Fibroblast of villous mesenchyme (primary cell): ENCODE measurements at regions not wholly inside any gene's neighbourhood (a gene's known extent, or its start where the extent isn't known, plus 50 kb on each side); places are given as distances from the start of the nearest gene placed in this dataset.

Experiments
- DNase-seq: peaks from one replicate; pipeline ENCODE4 v3.0.0-alpha.2; 2010; ENCODE audit warnings: low read depth
- H3K4me3 ChIP-seq: 2 replicates; pipeline ENCODE4 v1.5.1; 2011; ENCODE audit warnings: low read depth, mild to moderate bottlenecking, low read length
- TF ChIP-seq, protein P1 (sequence below): IDR thresholded peaks from 2 replicates; pipeline ENCODE4 v1.5.1; 2012; ENCODE audit warnings: low read depth, mild to moderate bottlenecking, low read length; ENCODE audit not compliant: insufficient read depth

DNA sequence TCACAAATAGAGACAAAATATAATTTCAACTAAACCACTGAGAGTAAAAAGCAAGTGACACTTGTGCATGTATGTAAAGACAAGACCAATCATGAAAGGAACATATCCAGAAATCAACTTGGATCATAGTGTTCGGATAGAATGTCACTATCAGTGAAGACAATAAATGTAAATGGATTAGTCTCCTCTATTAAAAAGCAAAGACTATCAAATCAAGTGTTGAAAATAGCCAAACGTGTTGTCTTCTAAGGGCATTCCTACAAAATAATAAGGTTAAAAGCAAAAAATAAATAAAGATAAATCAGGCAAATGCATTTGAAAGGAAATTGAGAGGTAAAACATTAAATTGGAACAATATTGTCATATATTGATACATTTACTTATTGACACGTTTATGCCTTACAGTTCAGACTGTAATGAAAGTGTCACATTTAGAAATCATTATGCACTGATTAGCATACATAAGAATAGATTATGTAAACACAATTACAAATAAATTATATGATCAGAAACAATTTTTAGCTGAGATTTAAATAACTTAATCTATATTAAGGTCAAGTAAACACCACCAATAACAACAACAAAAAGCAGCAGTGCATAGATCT lies 1100.1 kb downstream of the BRD1 start:
- TF ChIP-seq, protein P1, sequence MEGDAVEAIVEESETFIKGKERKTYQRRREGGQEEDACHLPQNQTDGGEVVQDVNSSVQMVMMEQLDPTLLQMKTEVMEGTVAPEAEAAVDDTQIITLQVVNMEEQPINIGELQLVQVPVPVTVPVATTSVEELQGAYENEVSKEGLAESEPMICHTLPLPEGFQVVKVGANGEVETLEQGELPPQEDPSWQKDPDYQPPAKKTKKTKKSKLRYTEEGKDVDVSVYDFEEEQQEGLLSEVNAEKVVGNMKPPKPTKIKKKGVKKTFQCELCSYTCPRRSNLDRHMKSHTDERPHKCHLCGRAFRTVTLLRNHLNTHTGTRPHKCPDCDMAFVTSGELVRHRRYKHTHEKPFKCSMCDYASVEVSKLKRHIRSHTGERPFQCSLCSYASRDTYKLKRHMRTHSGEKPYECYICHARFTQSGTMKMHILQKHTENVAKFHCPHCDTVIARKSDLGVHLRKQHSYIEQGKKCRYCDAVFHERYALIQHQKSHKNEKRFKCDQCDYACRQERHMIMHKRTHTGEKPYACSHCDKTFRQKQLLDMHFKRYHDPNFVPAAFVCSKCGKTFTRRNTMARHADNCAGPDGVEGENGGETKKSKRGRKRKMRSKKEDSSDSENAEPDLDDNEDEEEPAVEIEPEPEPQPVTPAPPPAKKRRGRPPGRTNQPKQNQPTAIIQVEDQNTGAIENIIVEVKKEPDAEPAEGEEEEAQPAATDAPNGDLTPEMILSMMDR: no peak
- H3K4me3 ChIP-seq: no peak overlapping the region
- DNase-seq: no peak

DNA sequence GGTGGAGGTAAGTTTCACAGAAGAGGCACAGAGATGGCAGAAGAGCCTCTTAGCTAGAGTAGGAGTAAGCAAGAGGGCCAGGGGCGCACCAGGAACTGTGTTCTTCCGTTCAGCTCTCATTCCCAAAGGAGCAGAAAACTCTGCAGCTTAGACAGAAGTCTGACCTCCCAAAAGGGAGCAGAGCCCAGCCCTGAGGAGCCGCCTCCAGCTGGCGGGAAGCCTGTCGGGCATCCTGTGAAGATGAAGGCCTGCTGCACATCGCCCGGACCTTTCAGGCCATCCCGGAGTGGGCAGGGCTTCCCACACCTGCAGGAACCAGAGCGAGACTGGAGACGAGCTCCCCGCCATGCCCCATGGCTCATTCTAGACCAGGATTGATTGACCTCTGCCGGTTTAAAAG lies 1102.8 kb downstream of the BRD1 start:
- no peak for DNase-seq
- no peak overlapping the region for H3K4me3 ChIP-seq
- TF ChIP-seq, protein P1: no peak

GRCh38 chr22:48722661-48723060 lies 1105.0 kb downstream of the BRD1 start:
- TF ChIP-seq, protein P1: no peak
- DNase-seq: no peak
- no peak overlapping the region for H3K4me3 ChIP-seq

DNA sequence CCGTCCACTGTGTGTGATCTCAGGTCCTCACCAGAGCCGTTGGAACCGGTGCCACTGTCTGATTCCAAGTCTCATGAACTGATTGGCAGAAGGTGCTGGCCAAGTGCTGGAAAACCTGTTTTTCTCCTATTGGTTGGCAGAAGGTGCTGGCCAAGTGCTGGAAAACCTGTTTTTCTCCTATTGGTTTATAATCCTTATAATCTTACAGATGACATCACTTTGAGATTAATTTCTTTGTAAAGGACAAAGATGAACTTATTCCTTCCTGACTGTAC lies 1106.3 kb downstream of the BRD1 start:
- TF ChIP-seq, protein P1: no peak
- no peak overlapping the region for H3K4me3 ChIP-seq
- DNase-seq: no peak

DNA sequence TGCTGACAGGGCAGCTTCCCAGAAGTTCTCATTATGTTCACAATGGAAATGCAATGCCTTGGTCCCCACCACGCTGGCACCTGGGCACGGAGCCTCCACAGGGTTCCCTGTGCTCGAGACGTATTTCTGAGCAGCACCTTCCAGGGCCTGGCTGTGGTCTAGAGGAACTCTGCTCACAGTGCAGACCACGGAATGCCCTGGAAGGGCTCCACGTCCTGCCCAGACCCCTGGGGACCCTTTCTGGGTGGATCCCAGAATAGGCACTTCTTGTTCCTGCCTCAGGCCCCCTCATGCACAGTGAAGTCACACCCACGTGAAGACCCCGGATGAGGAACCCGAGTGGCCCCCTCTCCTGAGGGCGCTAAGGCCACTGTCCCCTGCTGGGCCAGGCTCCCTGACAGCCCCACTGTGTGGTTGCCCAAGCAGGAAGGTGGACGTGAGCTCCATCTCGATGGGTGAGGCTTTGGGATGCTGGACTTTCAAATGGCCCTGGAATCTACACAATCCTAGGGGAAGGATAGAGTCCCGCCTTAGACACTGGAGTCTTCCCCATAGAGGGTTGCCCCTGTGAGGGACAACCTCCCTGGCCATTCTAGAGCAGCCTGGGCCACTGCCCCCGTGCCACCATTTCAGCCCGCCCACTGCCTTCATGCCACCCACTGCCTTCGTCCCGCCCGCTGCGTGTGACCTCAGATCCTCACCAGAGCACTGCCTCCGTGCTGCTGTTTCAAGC lies 1106.8 kb downstream of the BRD1 start:
- TF ChIP-seq, protein P1: no peak

DNA sequence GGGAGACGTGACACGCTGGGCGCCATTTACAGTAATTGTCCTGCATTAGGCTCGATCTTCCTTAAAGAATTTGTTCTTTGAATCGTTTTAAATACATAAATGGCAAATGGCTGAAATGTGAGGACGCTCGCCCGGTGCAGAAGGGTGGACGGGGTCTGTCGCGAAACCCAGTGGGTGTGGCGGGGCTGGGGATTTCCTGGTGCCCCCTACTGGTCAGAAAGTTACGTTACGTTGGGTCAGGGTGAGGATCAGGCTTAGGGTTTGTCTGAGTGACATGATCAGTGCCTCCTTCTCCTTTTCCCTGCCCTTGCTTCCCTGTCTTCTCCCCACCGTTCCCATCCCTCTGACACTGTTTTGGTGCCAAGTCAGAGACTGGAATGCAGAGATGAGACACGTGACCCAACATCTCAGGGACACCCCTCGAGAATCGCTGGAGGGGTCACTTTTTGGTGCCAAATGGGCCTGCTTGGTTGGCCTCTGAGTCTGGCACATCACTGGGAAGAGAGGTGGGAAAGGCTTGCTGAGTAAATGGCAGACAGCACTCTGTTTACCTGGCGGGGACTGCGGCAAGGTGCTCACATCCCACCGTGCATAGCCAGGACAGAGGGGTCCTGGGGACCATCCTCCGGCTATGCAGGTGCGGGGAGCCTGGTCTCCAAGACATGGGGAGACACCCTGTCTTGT lies 1107.6 kb downstream of the BRD1 start:
- H3K4me3 ChIP-seq: no peak overlapping the region
- no peak for DNase-seq
- TF ChIP-seq, protein P1: no peak

More for the DNA sequence above, 1106.8 kb downstream of the BRD1 start:
- no peak for DNase-seq
- no peak overlapping the region for H3K4me3 ChIP-seq
